EH (cell line): ENCODE measurements at regions not wholly inside any gene's neighbourhood (a gene's known extent, or its start where the extent isn't known, plus 50 kb on each side); places are given as distances from the start of the nearest gene placed in this dataset.
"Not testable (repeated sequence)": the region's sequence is repeated elsewhere in the genome, so short reads cannot be mapped to it uniquely, and the experiment has no call there.

Experiments
- DNase-seq: peaks from one replicate; pipeline ENCODE4 v3.0.0-alpha.2; 2015; ENCODE audit warnings: low read depth

DNA sequence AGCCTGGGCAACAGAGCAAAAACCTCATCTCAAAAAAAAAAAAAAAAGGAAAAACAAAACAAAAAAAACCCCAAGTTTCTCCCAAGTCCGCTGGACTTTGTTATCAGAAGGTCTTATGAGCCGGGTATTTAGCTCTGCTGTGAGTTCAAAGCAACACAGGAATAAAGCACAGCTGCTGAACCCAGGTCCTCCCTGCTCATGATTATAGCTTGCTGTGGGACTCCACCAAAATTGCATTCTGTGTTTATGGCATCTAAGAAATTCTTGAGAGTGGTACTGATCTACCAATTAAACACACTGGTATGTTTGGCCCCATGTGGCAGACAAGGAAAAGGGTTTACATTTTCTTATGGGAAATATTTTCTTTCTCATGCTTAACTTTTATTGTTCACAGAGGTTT is 93.6 kb upstream of the NEDD9 start:
- peak; percentile 45 for DNase-seq

DNA sequence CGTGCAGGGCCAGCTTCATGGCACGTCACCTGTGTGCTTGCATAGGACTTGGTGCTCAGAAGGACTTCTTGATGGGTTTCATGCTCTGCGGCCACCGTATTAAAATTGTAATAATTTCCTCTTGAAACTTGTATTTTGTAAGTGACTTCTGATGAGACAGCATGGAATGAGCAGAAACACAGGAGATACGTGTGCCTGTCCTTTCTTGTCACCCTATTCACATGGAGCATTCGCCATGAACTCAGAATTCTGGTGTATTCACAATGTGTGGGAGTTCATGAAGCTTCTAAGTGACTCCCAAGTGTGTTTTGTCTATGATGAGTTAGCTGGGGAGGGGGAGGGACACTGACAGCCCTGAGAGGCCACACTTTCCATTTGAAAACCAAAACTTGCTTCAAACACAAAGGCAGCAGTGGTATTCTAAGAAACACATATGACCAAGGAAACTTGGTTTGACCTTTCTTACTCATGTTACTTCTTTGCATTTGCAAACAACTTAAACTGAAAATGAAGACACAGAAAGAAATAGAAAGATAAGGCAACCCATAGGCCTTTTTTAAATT is 92.1 kb upstream of the NEDD9 start:
- DNase-seq: no peak

DNA sequence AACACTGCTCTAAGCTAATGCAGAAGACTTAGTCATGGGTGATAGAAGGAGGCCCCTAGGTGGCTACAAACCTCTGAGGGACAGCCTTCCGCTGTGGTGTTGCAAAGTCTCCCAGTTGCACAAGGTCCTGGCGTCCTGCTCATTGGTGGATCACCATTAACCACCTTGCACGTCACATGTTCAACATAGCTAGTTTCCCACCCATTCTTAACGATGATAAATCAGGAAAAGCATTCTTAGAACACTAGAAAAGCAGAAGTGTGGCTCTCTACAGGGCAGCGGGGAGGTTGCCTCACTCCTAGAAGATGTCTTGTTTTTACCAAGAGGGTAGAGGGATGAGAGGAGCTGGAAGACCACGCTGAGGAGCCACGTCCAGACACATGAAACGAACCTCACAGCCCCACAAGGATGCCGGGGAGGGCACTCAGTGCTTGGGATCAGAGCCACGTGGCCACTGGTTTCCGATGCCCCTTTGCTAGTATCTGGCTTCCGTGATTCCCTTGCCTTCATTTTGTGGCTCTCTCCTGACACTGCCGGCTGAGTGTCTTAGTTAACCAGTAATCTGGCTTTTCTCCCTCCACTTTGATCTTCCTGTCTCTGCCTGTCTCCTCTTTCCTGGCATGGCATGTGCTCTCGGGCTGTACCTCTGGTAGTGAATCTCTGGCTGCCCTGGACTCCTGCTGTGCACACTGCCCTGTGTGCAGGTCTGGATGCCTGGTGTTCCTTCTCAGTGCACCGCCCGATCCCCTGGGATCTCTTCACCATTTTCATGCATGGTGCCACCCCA is 91.4 kb upstream of the NEDD9 start:
- no peak for DNase-seq

DNA sequence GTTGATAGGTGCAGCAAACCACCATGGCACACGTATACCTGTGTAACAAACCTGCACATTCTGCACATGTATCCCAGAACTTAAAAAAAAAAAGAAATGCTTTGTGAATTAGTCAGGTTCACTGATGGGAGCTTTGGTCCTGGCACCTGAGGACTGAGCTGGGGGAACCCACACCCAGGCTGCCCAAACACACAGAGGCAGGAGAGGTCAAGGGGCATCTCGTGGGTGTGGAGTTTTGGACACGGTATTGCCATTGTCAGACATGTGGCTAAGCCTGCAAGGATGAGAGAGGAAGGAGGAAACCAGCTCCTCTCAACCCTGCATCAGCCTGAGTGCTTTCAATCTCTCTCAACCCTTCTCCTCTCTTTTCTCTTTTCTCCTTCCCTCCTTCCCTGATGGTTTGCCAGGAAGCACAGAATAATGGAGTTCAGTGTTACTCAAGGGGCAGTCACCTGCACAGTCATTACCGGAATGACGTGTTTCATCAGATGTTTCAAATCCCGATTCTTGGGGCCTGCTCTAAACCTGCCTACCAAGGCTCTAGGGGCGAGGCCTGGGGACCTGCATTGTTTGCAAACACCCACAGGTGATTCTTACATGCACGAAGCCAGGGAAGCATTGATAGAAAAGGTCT is 89.9 kb upstream of the NEDD9 start:
- DNase-seq: peak; percentile 27

DNA sequence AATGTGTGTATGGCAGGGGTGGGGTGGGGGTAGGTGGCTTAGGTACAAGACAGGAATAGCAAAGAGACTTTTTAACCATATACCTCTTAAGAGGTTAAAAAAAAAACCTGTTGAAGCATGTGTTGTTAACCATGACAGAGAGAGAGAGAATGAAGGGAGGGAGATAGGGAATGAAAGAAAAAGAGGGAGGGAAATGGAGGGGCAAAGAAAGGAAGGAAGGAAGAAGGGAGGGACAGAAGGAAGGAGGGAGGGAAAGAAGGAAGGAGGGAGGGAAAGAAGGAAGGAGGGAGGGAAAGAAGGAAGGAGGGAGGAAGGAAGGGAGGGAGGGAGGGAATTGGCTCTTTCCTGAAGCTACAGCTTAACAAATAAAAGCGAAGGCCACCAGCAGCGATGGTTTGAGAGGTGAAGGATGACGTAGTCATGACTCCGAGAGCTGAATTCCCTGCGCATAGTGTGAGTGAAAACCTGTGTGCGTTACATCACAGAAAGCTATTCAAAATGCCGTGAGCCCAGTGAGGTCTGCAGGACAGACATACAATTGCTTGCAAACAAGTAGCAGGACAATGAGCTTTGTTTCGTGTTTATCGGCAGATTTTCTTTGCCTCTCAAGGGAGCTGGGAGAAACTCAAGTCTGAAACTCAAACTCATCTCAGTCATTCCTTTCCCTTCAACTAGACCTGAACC is 88.6 kb upstream of the NEDD9 start:
- no peak for DNase-seq

DNA sequence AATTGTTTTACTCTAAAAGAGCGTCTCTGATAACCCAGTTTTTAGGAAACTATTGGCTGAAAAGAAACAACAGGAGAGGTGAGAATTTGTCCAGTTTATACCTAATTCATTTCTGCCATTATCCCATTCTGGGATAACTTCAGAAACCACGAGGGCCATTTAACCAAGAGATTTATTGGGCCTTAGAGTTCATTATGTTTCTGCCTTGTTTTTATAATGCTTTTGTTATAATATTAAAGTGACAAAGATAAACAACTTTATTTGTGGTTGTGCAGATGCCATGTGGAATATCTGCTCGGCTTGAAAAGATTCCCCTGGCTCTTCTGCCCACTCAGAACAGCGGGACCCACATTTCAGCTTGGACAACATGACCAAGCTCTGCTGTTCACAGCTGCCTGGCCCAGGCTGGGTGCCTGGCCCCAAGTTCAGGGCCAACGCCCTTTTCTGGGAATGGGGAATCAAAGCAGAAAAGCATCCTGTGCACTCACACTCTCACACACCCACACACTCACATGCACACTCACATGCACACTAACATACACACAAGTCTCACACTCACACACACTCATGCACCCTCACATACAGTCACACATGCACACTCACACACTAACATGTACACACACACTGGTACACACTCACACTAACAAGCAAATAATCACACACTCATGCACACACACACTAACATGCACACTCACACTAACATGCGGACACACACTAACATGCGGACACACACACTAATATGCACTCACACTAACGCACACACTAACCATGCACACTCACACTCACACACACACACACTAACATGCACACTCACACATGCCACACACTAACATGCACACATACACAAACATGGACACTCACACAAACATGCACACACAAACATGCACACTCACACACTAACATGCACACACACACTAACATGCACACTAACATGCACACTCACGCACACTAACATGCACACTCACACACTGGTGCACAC is 86.7 kb upstream of the NEDD9 start:
- DNase-seq: peak; percentile 20

DNA sequence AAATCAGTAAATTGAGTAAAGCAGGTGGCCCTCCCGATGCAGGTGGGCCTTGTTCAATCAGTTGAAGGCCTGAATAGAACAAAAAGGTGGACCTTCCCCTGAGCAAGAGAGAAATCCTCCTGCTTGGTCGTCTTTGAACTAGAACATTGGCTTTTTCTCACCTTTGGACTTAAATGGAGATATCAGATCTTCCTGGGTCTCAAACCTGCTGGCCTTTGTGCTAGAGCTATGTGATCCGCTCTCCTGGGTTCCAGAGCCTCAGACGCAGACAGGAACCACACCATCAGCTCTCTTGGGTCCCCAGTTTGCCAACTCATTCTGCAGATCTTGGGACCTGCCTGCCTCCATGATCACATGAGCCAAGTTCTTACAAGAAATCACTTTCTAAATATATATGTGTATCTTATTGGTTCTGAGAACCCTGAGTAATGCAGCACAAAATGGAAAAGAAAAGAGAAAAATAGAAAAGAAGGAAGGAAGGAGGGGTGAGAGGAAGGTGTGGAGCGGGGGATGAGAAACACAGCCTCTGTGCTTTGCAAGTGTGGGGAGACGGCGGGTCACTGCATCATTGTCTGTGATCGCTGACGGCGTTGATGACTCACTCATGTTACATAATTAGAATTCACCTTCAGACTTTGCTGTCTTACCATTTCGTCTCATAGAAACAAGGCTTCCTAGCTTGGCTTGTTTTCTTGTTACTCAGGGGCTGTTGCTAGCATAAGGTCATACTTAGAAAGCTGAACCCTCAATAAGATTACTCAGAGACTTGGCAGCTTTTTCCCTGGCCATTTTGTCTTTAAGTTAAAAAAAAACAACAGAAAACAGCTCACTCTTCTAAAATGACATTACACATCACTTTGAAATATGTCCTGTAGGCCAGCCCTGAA is 85.7 kb upstream of the NEDD9 start:
- peak; percentile 98 for DNase-seq

DNA sequence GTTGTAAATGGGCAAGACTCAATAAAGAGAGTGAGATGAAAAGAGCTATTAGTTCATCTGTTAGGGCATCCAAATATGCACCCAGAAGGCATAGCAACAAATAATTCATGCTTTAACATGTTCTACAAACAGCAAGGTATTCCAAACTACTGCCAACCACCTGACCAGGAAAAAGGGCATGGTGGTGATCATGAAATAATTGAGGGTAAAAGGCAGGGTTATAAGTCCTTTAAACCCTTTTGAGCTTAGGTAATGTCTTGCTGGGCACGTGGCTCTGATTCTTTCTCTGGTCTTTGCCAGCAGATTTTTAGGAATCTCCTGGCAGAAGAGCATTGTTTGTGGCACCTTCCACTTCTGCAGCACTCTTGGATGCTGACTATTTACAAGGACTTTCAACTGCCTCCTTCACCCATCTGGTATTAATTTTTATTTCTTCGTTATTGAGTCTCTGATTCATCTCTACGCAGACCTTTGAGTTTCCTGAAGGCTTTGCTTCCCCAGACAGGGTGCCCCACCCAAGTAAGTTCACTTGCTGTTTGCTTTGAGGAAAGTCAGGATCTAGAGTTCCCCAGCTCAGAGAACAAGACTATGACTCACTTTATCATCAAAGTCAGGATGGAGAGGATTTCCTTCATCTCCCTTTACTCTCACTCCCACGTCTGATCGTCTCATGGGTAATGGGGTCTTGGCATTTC is 83.4 kb upstream of the NEDD9 start:
- peak; percentile 96 for DNase-seq

DNA sequence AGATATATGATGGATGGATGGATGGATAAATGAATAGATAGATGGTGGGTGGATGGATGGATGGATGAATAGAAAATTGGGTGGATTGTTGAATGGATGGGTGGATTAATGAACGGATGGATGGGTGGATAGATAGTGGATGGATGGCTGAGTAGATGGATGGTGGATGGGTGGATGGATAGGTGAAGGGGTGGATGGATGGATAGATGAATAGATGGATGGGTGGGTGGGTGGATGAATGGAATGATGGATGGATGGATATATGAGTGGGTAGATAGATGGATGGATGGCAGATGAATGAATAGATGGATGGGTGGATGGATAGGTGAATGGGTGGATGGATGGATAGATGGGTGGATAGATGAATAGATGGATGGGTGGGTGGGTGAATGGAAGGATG is 80.7 kb upstream of the NEDD9 start:
- no peak for DNase-seq

DNA sequence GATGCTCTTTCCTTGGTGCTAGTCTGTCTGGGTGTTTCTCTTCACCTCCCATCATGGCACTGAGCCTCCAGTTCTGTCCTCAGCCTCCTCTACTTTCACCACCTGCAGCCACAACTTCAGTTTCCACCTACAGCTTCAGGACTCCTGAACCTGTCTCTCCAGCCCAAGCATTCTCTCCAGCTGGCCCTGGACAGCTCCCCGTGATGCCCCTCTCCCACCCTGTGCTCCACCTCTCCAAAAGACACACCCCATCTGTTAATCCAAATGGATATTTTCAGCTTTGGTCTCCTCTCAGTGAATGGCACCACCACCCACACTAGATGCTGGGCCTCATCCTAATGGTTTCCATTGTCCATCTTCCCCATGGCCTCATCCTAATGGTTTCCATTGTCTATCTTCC is 79.5 kb upstream of the NEDD9 start:
- DNase-seq: no peak

DNA sequence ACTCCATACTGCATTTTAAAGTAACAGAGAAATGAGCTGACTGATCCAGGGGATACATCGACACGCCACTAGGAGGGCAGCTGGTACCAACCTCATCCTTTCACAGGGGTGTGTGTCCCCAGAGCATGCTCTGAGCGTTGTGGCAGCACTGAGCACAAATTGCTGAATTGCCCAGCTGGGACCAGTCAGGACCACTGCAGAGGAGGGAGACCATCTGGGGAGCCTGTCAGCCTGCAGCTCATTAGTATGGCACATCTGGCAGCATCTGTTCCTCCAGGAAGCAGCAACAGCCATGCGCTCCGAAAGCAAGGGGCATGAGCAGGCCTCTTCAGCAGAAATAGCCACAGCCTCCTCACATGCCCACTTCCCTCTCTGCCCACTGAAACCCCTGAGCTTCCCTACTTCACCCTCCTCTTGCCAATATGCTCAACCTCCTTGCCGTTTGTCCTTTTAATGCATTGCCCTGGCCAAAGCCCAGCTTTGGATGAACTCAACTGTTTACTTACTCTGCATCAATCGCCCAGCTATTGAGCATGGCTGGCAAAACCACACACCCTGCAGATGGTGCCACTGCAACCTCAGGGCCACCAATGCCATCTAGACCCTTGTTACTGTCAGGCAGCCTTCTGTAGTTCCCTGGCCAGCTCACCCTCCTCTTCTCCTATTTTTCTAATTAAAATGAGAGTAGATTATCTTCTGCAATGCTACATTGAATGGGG is 77.6 kb upstream of the NEDD9 start:
- no peak for DNase-seq

DNA sequence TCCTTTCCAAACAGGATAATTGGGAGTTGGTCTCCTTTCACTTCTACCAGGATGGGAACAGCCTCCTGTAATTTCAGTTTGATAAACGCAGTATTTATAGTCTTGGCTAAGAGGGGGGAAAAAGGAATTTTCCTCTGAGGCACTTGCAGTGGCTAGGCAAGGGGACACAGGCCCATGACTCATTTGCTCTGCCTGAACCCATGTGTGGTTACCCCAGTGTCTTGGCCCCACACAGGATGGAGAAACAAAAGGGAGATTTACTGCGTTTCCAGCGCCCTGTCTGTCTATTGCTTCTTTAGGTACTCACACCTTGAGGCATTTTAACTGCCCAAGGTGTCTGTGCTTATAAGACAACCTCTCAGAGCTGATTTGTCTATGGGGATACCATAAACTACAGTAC is 74.8 kb upstream of the NEDD9 start:
- peak; percentile 23 for DNase-seq

DNA sequence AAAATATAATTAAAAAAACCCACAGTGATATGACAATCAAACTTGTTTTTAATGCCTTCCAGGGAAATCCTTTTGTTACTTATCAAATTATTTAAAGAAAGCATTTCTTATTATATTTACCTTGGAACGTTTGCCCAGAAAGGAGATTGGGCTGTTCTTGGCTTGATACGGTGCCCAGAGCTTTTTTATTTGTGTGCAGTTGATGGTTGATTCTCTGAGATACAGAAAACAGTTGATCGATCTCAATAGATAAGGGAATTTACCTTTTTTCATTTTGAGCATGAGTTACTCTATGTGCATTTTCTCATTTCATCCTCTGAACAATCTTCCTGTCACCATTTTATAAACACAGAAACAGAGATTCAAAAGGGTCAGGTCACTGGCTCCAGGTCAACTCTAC is 72.5 kb upstream of the NEDD9 start:
- no peak for DNase-seq

DNA sequence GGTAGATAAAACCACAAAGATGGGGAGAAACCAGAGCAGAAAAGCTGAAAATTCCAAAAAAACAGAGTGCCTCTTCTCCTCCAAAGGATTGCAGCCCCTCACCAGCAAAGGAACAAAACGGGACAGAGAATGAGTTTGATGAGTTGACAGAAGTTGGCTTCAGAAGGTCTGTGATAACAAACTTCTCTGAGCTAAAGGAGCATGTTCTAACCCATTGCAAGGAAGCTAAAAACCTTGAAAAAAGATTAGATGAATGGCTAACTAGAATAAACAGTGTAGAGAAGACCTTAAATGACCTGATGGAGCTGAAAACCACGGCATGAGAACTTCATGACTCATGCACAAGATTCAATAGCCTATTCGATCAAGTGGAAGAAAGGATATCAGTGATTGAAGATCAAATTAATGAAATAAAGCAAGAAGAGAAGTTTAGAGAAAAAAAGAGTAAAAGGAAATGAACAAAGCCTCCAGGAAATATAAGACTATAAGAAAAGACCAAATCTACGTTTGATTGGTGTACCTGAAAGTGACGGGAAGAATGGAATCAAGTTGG is 67.5 kb upstream of the NEDD9 start:
- DNase-seq: not testable (repeated sequence)

DNA sequence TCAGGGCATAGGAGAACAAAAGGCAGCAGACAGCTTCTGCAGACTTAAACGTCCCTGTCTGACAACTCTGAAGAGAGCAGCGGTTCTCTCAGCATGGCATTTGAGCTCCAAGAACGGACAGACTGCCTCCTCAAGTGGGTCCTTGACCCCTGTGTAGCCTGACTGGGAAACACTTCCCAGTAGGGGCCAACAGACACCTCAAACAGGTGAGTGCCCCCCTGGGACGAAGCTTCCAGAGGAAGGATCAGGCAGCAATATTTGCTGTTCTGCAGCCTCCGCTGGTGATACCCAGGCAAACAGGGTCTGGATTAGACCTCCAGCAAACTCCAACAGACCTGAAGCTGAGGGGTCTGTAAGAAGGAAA is 66.9 kb upstream of the NEDD9 start:
- DNase-seq: not testable (repeated sequence)

DNA sequence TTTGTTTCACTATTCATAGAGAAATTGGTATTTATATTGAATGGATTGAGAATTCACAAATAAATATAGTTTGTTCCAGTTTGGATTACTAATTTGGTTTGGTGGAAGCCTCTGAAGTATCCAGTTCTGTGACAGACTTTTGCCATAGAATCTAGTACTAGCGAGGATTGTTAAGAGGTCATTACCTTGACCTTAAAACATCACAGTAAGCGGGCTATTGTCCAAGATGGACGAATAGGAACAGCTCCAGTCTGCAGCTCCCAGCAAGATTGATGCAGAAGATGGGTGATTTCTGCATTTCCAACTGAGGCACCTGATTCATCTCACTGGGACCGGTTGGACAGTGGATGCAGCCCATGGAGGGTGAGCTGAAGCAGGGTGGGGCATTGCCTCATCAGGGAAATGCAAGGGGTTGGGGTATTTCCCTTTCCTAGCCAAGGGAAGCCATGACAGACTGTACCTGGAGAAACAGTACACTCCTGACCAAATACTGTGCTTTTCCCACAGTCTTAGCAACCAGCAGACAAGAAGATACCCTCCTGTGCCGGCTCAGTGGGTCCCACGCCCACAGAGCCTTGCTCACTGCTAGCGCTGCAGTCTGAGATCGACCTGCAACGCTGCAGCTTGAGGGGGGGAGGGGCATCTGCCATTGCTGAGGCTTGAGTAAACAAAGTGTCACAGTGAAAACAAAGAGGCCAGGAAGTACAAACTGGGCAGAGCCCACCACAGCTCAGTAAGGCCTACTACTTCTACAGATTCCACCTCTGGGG is 66.4 kb upstream of the NEDD9 start:
- DNase-seq: no peak

DNA sequence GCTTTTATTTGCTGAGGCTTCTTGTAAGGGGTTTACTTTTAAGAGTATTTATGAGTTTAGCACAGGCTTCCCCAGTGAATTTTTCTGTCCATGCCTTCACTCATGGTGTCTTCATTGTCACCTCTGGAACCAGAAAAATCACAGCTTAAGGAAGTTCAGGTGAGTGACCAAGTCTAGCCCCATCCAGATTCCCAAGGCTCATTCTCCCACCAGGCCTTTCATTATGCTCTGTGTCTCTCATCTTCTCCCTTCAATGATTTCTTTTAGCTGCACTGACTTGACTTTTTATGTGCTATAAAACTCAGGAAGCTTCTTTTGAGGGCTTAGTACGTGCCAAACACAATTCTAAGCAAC is 64.9 kb upstream of the NEDD9 start:
- no peak for DNase-seq
